BLaER1 treated with 17β-estradiol and CSF1 and Interleukin-3, amounts not matched to agents 10 nM and 100 nM (cell line): ENCODE measurements at regions not wholly inside any gene's neighbourhood (a gene's known extent, or its start where the extent isn't known, plus 50 kb on each side); places are given as distances from the start of the nearest gene placed in this dataset.

ENCODE experiments used
- H3K27ac ChIP-seq, 11 experiments: shearing (Covaris generic); formaldehyde crosslinking; 2 replicates each; pipeline ENCODE4 v1.8.1; 2022
- H3K27me3 ChIP-seq, 11 experiments: shearing (Covaris generic); formaldehyde crosslinking; 2 replicates each; pipeline ENCODE4 v1.8.1; 2022
- H3K36me3 ChIP-seq, 11 experiments: shearing (Covaris generic); formaldehyde crosslinking; 2 replicates each; pipeline ENCODE4 v1.8.1; 2022
- H3K4me1 ChIP-seq, 10 experiments: shearing (Covaris generic); formaldehyde crosslinking; 2 replicates each; pipeline ENCODE4 v1.8.1; 2022
- H3K4me2 ChIP-seq, 11 experiments: shearing (Covaris generic); formaldehyde crosslinking; 2 replicates each; pipeline ENCODE4 v1.8.1; 2022
- H3K4me3 ChIP-seq, 10 experiments: shearing (Covaris generic); formaldehyde crosslinking; 2 replicates each; pipeline ENCODE4 v1.8.1; 2022
- H3K9ac ChIP-seq, 11 experiments: shearing (Covaris generic); formaldehyde crosslinking; 2 replicates each; pipeline ENCODE4 v1.8.1; 2022
- H3K9me3 ChIP-seq, 11 experiments: shearing (Covaris generic); formaldehyde crosslinking; replicated peaks in 1 of 11; 2 replicates each; pipeline ENCODE4 v1.8.1; 2022
- H4K20me1 ChIP-seq, 11 experiments: shearing (Covaris generic); formaldehyde crosslinking; 2 replicates each; pipeline ENCODE4 v1.8.1; 2022
- Cebpa-rat ChIP-seq, 11 experiments: shearing (Covaris generic); IDR thresholded peaks; 2 replicates each; pipeline ENCODE4 v1.8.1; 2022

GRCh38 chr12:40162033-40162432, 56.2 kb upstream of the SLC2A13 start:
- no peak overlapping the region for H3K27ac ChIP-seq
- no peak overlapping the region for H3K4me3 ChIP-seq
- H3K9me3 ChIP-seq = peaks cover 39 to 68% (median 60%) of the 10 kb centered on the region in 11 experiments
- H3K36me3 ChIP-seq = peaks cover 0 to 3% (median 0%) of the 10 kb centered on the region in 11 experiments; a peak in 1 of 22 replicates
- H3K4me1 ChIP-seq = peaks cover 7 to 25% (median 16%) of the 10 kb centered on the region in 10 experiments
- no peak for TF ChIP-seq Cebpa-rat (IDR thresholded peaks at IDR 0.05)
- H3K4me2 ChIP-seq = no peak overlapping the region
- no peaks in the 10 kb centered on the region for H4K20me1 ChIP-seq
- H3K27me3 ChIP-seq = peaks cover 0 to 10% (median 0%) of the 10 kb centered on the region in 11 experiments; a peak in 3 of 22 replicates
- no peak overlapping the region for H3K9ac ChIP-seq

- peak in 4 of 11 experiments; percentile 12 to 67 (median 54); a peak in 7 of 22 replicates for TF ChIP-seq Cebpa-rat (IDR thresholded peaks at IDR 0.05)
- peaks cover 7 to 39% (median 21%) of the 10 kb centered on the region in 10 experiments for H3K4me1 ChIP-seq
- peaks cover 0 to 38% (median 0%) of the 10 kb centered on the region in 11 experiments; a peak in 6 of 22 replicates for H3K27me3 ChIP-seq
Observed at GRCh38 chr12:40158592-40159111, 52.8 kb upstream of the SLC2A13 start.

GRCh38 chr12:40157336-40157735, 51.5 kb upstream of the SLC2A13 start:
- TF ChIP-seq Cebpa-rat (IDR thresholded peaks at IDR 0.05) = no peak
- peak overlapping the region in 4 of 11 experiments; percentile 65 to 83 (median 77); a peak in 7 of 22 replicates for H3K4me2 ChIP-seq
- H3K4me3 ChIP-seq = no peak overlapping the region
- peaks cover 7 to 45% (median 23%) of the 10 kb centered on the region in 10 experiments for H3K4me1 ChIP-seq
- H3K27ac ChIP-seq = peak overlapping the region in 2 of 11 experiments; percentile 50 to 55; a peak in 1 of 22 replicates
- H3K9me3 ChIP-seq = peaks cover 17 to 24% (median 21%) of the 10 kb centered on the region in 11 experiments
- no peak overlapping the region for H3K9ac ChIP-seq
- H3K36me3 ChIP-seq = peaks cover 0 to 3% (median 0%) of the 10 kb centered on the region in 11 experiments; a peak in 1 of 22 replicates
- no peaks in the 10 kb centered on the region for H4K20me1 ChIP-seq
- H3K27me3 ChIP-seq = peaks cover 0 to 36% (median 0%) of the 10 kb centered on the region in 11 experiments; a peak in 6 of 22 replicates

More at GRCh38 chr12:40158592-40159111, 52.8 kb upstream of the SLC2A13 start:
- Histone ChIP-seq H3K27ac (peak overlapping the region in 9 of 11 experiments; percentile 1 to 61 (median 33); a peak in 15 of 22 replicates), H4K20me1 (no peaks in the 10 kb centered on the region), H3K4me2 (peak overlapping the region; percentile 20 to 83 (median 54); a peak in 20 of 22 replicates), H3K9ac (peak overlapping the region in 3 of 11 experiments; percentile 0 to 30 (median 24); a peak in 2 of 22 replicates), H3K9me3 (peaks cover 30 to 38% (median 34%) of the 10 kb centered on the region in 11 experiments), H3K36me3 (peaks cover 0 to 3% (median 0%) of the 10 kb centered on the region in 11 experiments; a peak in 1 of 22 replicates), H3K4me3 (no peak overlapping the region)

GRCh38 chr12:40156021-40156764, 50.3 kb upstream of the SLC2A13 start:
- Histone ChIP-seq H3K9ac (no peak overlapping the region), H3K4me2 (peak overlapping the region in 2 of 11 experiments; percentile 5 to 10; a peak in 1 of 22 replicates), H3K4me1 (peaks cover 7 to 45% (median 23%) of the 10 kb centered on the region in 10 experiments), H3K27me3 (peaks cover 0 to 36% (median 0%) of the 10 kb centered on the region in 11 experiments; a peak in 6 of 22 replicates), H3K4me3 (no peak overlapping the region), H3K27ac (no peak overlapping the region), H4K20me1 (no peaks in the 10 kb centered on the region), H3K36me3 (peaks cover 0 to 2% (median 0%) of the 10 kb centered on the region in 11 experiments; a peak in 1 of 22 replicates), H3K9me3 (peaks cover 7 to 13% (median 10%) of the 10 kb centered on the region in 11 experiments; a peak in 19 of 22 replicates)
- no peak for TF ChIP-seq Cebpa-rat (IDR thresholded peaks at IDR 0.05)
